ENCODE measurements at regions not wholly inside any gene's neighbourhood (a gene's known extent, or its start where the extent isn't known, plus 50 kb on each side); places are given as distances from the start of the nearest gene placed in this dataset.

- TF ChIP-seq CTCF (IDR thresholded peaks at IDR 0.05) = no peak
- TF ChIP-seq POLR2A (IDR thresholded peaks at IDR 0.05) = no peak
These were observed 100.9 kb downstream of the FAS start for GRCh38 chr10:89091496-89091895.
